ENCODE measurements at regions not wholly inside any gene's neighbourhood (a gene's known extent, or its start where the extent isn't known, plus 50 kb on each side); places are given as distances from the start of the nearest gene placed in this dataset.

GRCh38 chr10:78865538-78865875, 203.3 kb upstream of the ZMIZ1 start:
- no peak overlapping the region for H3K4me3 ChIP-seq (ENCODE audit: low read depth, low read length)
- no peak for TF ChIP-seq CTCF (IDR thresholded peaks at IDR 0.05; ENCODE audit: insufficient read depth, low read length, poor library complexity, severe bottlenecking)
- no peak for DNase-seq (ENCODE audit: low read depth)
- H3K36me3 ChIP-seq (ENCODE audit: control insufficient read depth, insufficient read depth, low read length), result no peaks in the 10 kb centered on the region
- no peaks in the 10 kb centered on the region for H3K27me3 ChIP-seq (ENCODE audit: control insufficient read depth, insufficient read depth, low read length)

GRCh38 chr10:78865931-78866717, 202.6 kb upstream of the ZMIZ1 start:
- Histone ChIP-seq H3K36me3 (ENCODE audit: control insufficient read depth, insufficient read depth, low read length) (no peaks in the 10 kb centered on the region), H3K4me3 (ENCODE audit: low read depth, low read length) (no peak overlapping the region), H3K27me3 (ENCODE audit: control insufficient read depth, insufficient read depth, low read length) (no peaks in the 10 kb centered on the region)
- no peak for TF ChIP-seq CTCF (IDR thresholded peaks at IDR 0.05; ENCODE audit: insufficient read depth, low read length, poor library complexity, severe bottlenecking)
- no peak for DNase-seq (ENCODE audit: low read depth)

- H3K36me3 ChIP-seq (ENCODE audit: control insufficient read depth, insufficient read depth, low read length), result no peaks in the 10 kb centered on the region
- no peak for TF ChIP-seq CTCF (IDR thresholded peaks at IDR 0.05; ENCODE audit: insufficient read depth, low read length, poor library complexity, severe bottlenecking)
These were observed 201.8 kb upstream of the ZMIZ1 start for GRCh38 chr10:78866731-78867554.

GRCh38 chr10:78867555-78867939, 201.2 kb upstream of the ZMIZ1 start:
- H3K4me3 ChIP-seq (ENCODE audit: low read depth, low read length), result no peak overlapping the region
- TF ChIP-seq CTCF (IDR thresholded peaks at IDR 0.05; ENCODE audit: insufficient read depth, low read length, poor library complexity, severe bottlenecking), result no peak
- H3K36me3 ChIP-seq (ENCODE audit: control insufficient read depth, insufficient read depth, low read length), result no peaks in the 10 kb centered on the region
- DNase-seq (ENCODE audit: low read depth), result no peak
- no peaks in the 10 kb centered on the region for H3K27me3 ChIP-seq (ENCODE audit: control insufficient read depth, insufficient read depth, low read length)

More at GRCh38 chr10:78866731-78867554, 201.8 kb upstream of the ZMIZ1 start:
- DNase-seq (ENCODE audit: low read depth), result no peak
- Histone ChIP-seq H3K4me3 (ENCODE audit: low read depth, low read length) (no peak overlapping the region), H3K27me3 (ENCODE audit: control insufficient read depth, insufficient read depth, low read length) (no peaks in the 10 kb centered on the region)

- DNase-seq (ENCODE audit: low read depth), result no peak
- no peak for TF ChIP-seq CTCF (IDR thresholded peaks at IDR 0.05; ENCODE audit: insufficient read depth, low read length, poor library complexity, severe bottlenecking)
- no peaks in the 10 kb centered on the region for H3K27me3 ChIP-seq (ENCODE audit: control insufficient read depth, insufficient read depth, low read length)
- no peak overlapping the region for H3K4me3 ChIP-seq (ENCODE audit: low read depth, low read length)
- H3K36me3 ChIP-seq (ENCODE audit: control insufficient read depth, insufficient read depth, low read length), result no peaks in the 10 kb centered on the region
These were observed 200.7 kb upstream of the ZMIZ1 start for GRCh38 chr10:78868048-78868447.
